WTC11 (cell line): ENCODE measurements at regions not wholly inside any gene's neighbourhood (a gene's known extent, or its start where the extent isn't known, plus 50 kb on each side); places are given as distances from the start of the nearest gene placed in this dataset.

Source experiments
- ATAC-seq: fragments of 200-7000 bp; cut with Tn5 transposase; 2 replicates; pipeline ENCODE4 v1.10.0; 2021; ENCODE audit warnings: mild to moderate bottlenecking, moderate library complexity
- CTCF ChIA-PET: fragments of 300-600 bp; sonication (Branson Sonifier 250); formaldehyde crosslinking; loops from one replicate; lab custom pipeline; 2021; ENCODE audit warnings: antibody characterized with exemption; lab: Charles Lee
- POLR2A ChIA-PET: fragments of 350-600 bp; sonication (Branson Sonifier 250); formaldehyde crosslinking; loops from one replicate; lab custom pipeline; 2021; ENCODE audit warnings: antibody characterized with exemption; lab: Charles Lee
- DNase-seq: peaks from one replicate; pipeline ENCODE4 v3.0.0; 2021; ENCODE audit warnings: low spot score
- H3K27ac Mint-ChIP-seq: 2 replicates; pipeline ENCODE4 v1.8.0; 2021; ENCODE audit warnings: mixed read lengths
- H3K27me3 Mint-ChIP-seq: 2 replicates; pipeline ENCODE4 v1.8.0; 2021; ENCODE audit warnings: low read depth, mild to moderate bottlenecking, moderate library complexity, mixed read lengths
- H3K36me3 Mint-ChIP-seq: 2 replicates; pipeline ENCODE4 v1.8.0; 2021; ENCODE audit warnings: mixed read lengths
- H3K4me1 Mint-ChIP-seq: 2 replicates; pipeline ENCODE4 v1.8.0; 2022; ENCODE audit warnings: mixed read lengths
- H3K4me3 Mint-ChIP-seq: 2 replicates; pipeline ENCODE4 v1.8.0; 2021; ENCODE audit warnings: mild to moderate bottlenecking, moderate library complexity, mixed read lengths
- H3K9me3 Mint-ChIP-seq: 2 replicates; pipeline ENCODE4 v1.8.0; 2021; ENCODE audit warnings: mixed read lengths
- FOXP1 ChIP-seq: sonication (generic); formaldehyde crosslinking; IDR thresholded peaks from 2 replicates; pipeline ENCODE4 v1.8.0; 2022; ENCODE audit warnings: missing genetic modification reagents, mild to moderate bottlenecking, moderate library complexity, borderline replicate concordance
- IRF2 ChIP-seq: sonication (generic); formaldehyde crosslinking; IDR thresholded peaks from 2 replicates; pipeline ENCODE4 v1.8.0; 2022; ENCODE audit warnings: low read depth, missing genetic modification reagents, borderline replicate concordance
- MXD4 ChIP-seq: fragments of 250-450 bp; sonication (Bioruptor Pico); IDR thresholded peaks from 2 replicates; pipeline ENCODE4 v1.8.0; 2021; ENCODE audit warnings: mild to moderate bottlenecking, moderate library complexity, borderline replicate concordance
- MYBL2 ChIP-seq: sonication (generic); formaldehyde crosslinking; IDR thresholded peaks from 2 replicates; pipeline ENCODE4 v1.8.1; 2023; ENCODE audit warnings: mild to moderate bottlenecking, moderate library complexity, missing genetic modification reagents
- NFATC4 ChIP-seq: fragments of 250-450 bp; sonication (Bioruptor Pico); IDR thresholded peaks from 2 replicates; pipeline ENCODE4 v1.9.0; 2021; ENCODE audit warnings: mild to moderate bottlenecking
- NFE2L1 ChIP-seq: sonication (generic); formaldehyde crosslinking; IDR thresholded peaks from 2 replicates; pipeline ENCODE4 v1.8.1; 2023; ENCODE audit warnings: missing genetic modification reagents
- NR2C2 ChIP-seq: sonication (generic); formaldehyde crosslinking; IDR thresholded peaks from 2 replicates; pipeline ENCODE4 v1.8.0; 2022; ENCODE audit warnings: mild to moderate bottlenecking, missing genetic modification reagents
- PRRX2 ChIP-seq: fragments of 250-450 bp; sonication (Bioruptor Pico); IDR thresholded peaks from 2 replicates; pipeline ENCODE4 v1.8.0; 2021; ENCODE audit warnings: mild to moderate bottlenecking
- TCF7 ChIP-seq: sonication (generic); formaldehyde crosslinking; IDR thresholded peaks from 2 replicates; pipeline ENCODE4 v1.8.0; 2022; ENCODE audit warnings: mild to moderate bottlenecking, low read depth, missing genetic modification reagents, moderate library complexity
- ZNF263 ChIP-seq: sonication (generic); formaldehyde crosslinking; IDR thresholded peaks from 2 replicates; pipeline ENCODE4 v1.8.1; 2022; ENCODE audit warnings: low read depth, mild to moderate bottlenecking, moderate library complexity, missing genetic modification reagents
- ZNF396 ChIP-seq: fragments of 250-450 bp; sonication (Bioruptor Pico); IDR thresholded peaks from 2 replicates; pipeline ENCODE4 v1.8.0; 2021; ENCODE audit warnings: mild to moderate bottlenecking, moderate library complexity, borderline replicate concordance
- TF ChIP-seq, protein P1 (sequence below): sonication (generic); formaldehyde crosslinking; IDR thresholded peaks from 2 replicates; pipeline ENCODE4 v1.8.0; 2023; ENCODE audit warnings: mild to moderate bottlenecking, missing genetic modification reagents
- TF ChIP-seq, protein P2 (sequence below): sonication (generic); formaldehyde crosslinking; IDR thresholded peaks from 2 replicates; pipeline ENCODE4 v1.8.1; 2023; ENCODE audit warnings: mild to moderate bottlenecking, missing genetic modification reagents
- TF ChIP-seq, protein P3 (sequence below): sonication (generic); formaldehyde crosslinking; IDR thresholded peaks from 2 replicates; pipeline ENCODE4 v1.8.1; 2023; ENCODE audit warnings: mild to moderate bottlenecking, moderate library complexity, missing genetic modification reagents
- TF ChIP-seq, protein P4 (sequence below): sonication (generic); formaldehyde crosslinking; IDR thresholded peaks from 2 replicates; pipeline ENCODE4 v1.8.0; 2022; ENCODE audit warnings: mild to moderate bottlenecking, missing genetic modification reagents
- TF ChIP-seq, protein P5 (sequence below): sonication (generic); formaldehyde crosslinking; conservative IDR thresholded peaks from 2 replicates; pipeline ENCODE4 v1.8.1; 2023; ENCODE audit warnings: mild to moderate bottlenecking, low read depth, missing genetic modification reagents, moderate library complexity
- TF ChIP-seq, protein P6 (sequence below): fragments of 250-450 bp; sonication (Bioruptor Pico); IDR thresholded peaks from 2 replicates; pipeline ENCODE4 v2.1.2; 2022; ENCODE audit warnings: mild to moderate bottlenecking, moderate library complexity
- TF ChIP-seq, protein P7 (sequence below): sonication (generic); formaldehyde crosslinking; IDR thresholded peaks from 2 replicates; pipeline ENCODE4 v1.8.0; 2023; ENCODE audit warnings: missing genetic modification reagents

DNA sequence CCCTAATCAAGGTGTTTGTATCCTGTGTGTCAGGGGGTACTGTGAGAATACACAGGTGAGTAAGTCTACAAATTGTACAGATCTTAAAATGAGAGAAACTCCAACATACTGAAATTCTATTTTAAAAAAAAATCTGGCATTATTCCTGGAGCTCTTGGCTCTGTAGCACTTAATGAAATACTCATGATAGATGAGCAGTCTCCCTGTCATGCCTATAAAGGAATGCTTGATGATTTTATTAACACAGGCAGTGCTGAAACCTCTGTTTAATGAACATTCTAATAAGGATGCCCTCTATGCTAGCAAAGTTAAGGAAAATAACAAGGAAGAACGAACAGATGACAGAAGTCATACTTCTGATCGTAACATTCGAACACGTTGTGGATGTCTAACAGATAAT is 233.9 kb upstream of the NEGR1 start:
- H3K27me3 Mint-ChIP-seq = no peaks in the 10 kb centered on the region
- peaks cover 9% of the 10 kb centered on the region for H3K4me1 Mint-ChIP-seq
- no peaks in the 10 kb centered on the region for H3K36me3 Mint-ChIP-seq
- ATAC-seq (no peak), DNase-seq (no peak)
- TF ChIP-seq, protein P1, sequence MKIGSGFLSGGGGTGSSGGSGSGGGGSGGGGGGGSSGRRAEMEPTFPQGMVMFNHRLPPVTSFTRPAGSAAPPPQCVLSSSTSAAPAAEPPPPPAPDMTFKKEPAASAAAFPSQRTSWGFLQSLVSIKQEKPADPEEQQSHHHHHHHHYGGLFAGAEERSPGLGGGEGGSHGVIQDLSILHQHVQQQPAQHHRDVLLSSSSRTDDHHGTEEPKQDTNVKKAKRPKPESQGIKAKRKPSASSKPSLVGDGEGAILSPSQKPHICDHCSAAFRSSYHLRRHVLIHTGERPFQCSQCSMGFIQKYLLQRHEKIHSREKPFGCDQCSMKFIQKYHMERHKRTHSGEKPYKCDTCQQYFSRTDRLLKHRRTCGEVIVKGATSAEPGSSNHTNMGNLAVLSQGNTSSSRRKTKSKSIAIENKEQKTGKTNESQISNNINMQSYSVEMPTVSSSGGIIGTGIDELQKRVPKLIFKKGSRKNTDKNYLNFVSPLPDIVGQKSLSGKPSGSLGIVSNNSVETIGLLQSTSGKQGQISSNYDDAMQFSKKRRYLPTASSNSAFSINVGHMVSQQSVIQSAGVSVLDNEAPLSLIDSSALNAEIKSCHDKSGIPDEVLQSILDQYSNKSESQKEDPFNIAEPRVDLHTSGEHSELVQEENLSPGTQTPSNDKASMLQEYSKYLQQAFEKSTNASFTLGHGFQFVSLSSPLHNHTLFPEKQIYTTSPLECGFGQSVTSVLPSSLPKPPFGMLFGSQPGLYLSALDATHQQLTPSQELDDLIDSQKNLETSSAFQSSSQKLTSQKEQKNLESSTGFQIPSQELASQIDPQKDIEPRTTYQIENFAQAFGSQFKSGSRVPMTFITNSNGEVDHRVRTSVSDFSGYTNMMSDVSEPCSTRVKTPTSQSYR (CRISPR knock-in tag) = no peak
- TF ChIP-seq NR2C2 (CRISPR knock-in tag) (no peak), NFATC4 (CRISPR knock-in tag) (no peak), TCF7 (no peak), IRF2 (CRISPR knock-in tag) (no peak)
- TF ChIP-seq, protein P2, sequence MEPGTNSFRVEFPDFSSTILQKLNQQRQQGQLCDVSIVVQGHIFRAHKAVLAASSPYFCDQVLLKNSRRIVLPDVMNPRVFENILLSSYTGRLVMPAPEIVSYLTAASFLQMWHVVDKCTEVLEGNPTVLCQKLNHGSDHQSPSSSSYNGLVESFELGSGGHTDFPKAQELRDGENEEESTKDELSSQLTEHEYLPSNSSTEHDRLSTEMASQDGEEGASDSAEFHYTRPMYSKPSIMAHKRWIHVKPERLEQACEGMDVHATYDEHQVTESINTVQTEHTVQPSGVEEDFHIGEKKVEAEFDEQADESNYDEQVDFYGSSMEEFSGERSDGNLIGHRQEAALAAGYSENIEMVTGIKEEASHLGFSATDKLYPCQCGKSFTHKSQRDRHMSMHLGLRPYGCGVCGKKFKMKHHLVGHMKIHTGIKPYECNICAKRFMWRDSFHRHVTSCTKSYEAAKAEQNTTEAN (CRISPR knock-in tag) = no peak
- TF ChIP-seq, protein P3, sequence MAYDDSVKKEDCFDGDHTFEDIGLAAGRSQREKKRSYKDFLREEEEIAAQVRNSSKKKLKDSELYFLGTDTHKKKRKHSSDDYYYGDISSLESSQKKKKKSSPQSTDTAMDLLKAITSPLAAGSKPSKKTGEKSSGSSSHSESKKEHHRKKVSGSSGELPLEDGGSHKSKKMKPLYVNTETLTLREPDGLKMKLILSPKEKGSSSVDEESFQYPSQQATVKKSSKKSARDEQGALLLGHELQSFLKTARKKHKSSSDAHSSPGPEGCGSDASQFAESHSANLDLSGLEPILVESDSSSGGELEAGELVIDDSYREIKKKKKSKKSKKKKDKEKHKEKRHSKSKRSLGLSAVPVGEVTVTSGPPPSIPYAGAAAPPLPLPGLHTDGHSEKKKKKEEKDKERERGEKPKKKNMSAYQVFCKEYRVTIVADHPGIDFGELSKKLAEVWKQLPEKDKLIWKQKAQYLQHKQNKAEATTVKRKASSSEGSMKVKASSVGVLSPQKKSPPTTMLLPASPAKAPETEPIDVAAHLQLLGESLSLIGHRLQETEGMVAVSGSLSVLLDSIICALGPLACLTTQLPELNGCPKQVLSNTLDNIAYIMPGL (CRISPR knock-in tag) = no peak
- CTCF ChIA-PET = no interaction called here
- no peak overlapping the region for H3K27ac Mint-ChIP-seq
- no peaks in the 10 kb centered on the region for H3K9me3 Mint-ChIP-seq
- no peak overlapping the region for H3K4me3 Mint-ChIP-seq
- POLR2A ChIA-PET = no interaction called here

DNA sequence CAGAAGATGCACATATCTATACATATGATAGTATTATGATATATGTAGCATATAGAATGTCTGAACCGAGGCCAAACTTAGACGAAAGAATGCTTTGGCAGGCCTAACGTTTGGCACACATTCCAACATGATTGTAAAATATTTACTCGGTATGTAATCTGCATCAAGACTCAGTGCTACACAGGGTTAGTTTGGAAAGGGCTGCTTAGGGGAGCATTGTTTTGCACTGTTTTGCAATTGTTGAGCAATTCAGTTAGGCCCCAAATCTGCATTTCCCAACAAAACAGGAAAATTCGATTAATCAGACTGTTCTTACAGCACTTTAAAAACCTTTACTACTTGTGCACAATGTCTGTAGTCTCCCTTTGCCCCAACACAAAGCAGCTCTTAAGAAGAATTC is 216.0 kb upstream of the NEGR1 start:
- Mint-ChIP-seq H3K4me3 (no peak overlapping the region), H3K36me3 (no peaks in the 10 kb centered on the region), H3K27ac (no peak overlapping the region), H3K27me3 (no peaks in the 10 kb centered on the region), H3K4me1 (peaks cover 10% of the 10 kb centered on the region), H3K9me3 (no peaks in the 10 kb centered on the region)
- ChIA-PET CTCF (no interaction called here), POLR2A (no interaction called here)
- ATAC-seq = no peak
- TF ChIP-seq NR2C2 (CRISPR knock-in tag) = no peak
- TF ChIP-seq, protein P4, sequence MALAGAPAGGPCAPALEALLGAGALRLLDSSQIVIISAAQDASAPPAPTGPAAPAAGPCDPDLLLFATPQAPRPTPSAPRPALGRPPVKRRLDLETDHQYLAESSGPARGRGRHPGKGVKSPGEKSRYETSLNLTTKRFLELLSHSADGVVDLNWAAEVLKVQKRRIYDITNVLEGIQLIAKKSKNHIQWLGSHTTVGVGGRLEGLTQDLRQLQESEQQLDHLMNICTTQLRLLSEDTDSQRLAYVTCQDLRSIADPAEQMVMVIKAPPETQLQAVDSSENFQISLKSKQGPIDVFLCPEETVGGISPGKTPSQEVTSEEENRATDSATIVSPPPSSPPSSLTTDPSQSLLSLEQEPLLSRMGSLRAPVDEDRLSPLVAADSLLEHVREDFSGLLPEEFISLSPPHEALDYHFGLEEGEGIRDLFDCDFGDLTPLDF (CRISPR knock-in tag) = no peak
- no peak for TF ChIP-seq FOXP1 (CRISPR knock-in tag)
- TF ChIP-seq, protein P5, sequence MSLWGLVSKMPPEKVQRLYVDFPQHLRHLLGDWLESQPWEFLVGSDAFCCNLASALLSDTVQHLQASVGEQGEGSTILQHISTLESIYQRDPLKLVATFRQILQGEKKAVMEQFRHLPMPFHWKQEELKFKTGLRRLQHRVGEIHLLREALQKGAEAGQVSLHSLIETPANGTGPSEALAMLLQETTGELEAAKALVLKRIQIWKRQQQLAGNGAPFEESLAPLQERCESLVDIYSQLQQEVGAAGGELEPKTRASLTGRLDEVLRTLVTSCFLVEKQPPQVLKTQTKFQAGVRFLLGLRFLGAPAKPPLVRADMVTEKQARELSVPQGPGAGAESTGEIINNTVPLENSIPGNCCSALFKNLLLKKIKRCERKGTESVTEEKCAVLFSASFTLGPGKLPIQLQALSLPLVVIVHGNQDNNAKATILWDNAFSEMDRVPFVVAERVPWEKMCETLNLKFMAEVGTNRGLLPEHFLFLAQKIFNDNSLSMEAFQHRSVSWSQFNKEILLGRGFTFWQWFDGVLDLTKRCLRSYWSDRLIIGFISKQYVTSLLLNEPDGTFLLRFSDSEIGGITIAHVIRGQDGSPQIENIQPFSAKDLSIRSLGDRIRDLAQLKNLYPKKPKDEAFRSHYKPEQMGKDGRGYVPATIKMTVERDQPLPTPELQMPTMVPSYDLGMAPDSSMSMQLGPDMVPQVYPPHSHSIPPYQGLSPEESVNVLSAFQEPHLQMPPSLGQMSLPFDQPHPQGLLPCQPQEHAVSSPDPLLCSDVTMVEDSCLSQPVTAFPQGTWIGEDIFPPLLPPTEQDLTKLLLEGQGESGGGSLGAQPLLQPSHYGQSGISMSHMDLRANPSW (CRISPR knock-in tag) = no peak
- DNase-seq = no peak

DNA sequence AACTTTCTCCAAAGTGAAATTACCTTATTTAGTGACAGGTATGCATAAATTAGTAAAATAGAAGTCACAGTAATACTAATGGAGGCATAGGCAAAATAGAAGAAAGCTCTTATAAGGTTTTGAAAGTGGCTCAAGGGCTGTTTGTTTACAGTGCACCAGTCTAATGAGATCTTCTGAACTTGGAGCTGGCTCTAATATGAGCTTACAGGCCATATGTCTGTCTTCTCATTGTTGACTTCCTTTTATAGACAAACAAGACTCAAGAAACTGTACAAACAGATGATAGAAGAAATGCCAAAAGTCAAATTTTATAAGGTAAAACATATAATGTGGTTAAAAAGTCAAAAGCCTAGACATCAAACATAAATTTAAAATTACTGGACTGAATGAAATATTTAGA is 207.5 kb upstream of the NEGR1 start:
- H3K9me3 Mint-ChIP-seq = no peaks in the 10 kb centered on the region
- peaks cover 6% of the 10 kb centered on the region for H3K4me1 Mint-ChIP-seq
- H3K27me3 Mint-ChIP-seq = no peaks in the 10 kb centered on the region
- H3K4me3 Mint-ChIP-seq = no peak overlapping the region
- no peaks in the 10 kb centered on the region for H3K36me3 Mint-ChIP-seq
- ChIA-PET CTCF (no interaction called here), POLR2A (no interaction called here)
- DNase-seq = no peak
- ATAC-seq = no peak
- no peak overlapping the region for H3K27ac Mint-ChIP-seq
- TF ChIP-seq ZNF396 (CRISPR knock-in tag) (no peak), MYBL2 (no peak), NFE2L1 (CRISPR knock-in tag) (no peak), MXD4 (CRISPR knock-in tag) (no peak), TCF7 (no peak), ZNF263 (CRISPR knock-in tag) (no peak), PRRX2 (CRISPR knock-in tag) (no peak), FOXP1 (CRISPR knock-in tag) (no peak)
- TF ChIP-seq, protein P6, sequence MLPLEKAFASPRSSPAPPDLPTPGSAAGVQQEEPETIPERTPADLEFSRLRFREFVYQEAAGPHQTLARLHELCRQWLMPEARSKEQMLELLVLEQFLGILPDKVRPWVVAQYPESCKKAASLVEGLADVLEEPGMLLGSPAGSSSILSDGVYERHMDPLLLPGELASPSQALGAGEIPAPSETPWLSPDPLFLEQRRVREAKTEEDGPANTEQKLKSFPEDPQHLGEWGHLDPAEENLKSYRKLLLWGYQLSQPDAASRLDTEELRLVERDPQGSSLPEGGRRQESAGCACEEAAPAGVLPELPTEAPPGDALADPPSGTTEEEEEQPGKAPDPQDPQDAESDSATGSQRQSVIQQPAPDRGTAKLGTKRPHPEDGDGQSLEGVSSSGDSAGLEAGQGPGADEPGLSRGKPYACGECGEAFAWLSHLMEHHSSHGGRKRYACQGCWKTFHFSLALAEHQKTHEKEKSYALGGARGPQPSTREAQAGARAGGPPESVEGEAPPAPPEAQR (CRISPR knock-in tag) = no peak
- TF ChIP-seq, protein P7, sequence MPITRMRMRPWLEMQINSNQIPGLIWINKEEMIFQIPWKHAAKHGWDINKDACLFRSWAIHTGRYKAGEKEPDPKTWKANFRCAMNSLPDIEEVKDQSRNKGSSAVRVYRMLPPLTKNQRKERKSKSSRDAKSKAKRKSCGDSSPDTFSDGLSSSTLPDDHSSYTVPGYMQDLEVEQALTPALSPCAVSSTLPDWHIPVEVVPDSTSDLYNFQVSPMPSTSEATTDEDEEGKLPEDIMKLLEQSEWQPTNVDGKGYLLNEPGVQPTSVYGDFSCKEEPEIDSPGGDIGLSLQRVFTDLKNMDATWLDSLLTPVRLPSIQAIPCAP (CRISPR knock-in tag) = no peak
